Stimulated activated naive B cell treated with anti-CD40 and anti-IgM and Interleukin-4, amounts not matched to agents 10 μg/mL and 1 μg/mL and 100 μg/mL, for 72 hours (primary cell): ENCODE measurements at regions not wholly inside any gene's neighbourhood (a gene's known extent, or its start where the extent isn't known, plus 50 kb on each side); places are given as distances from the start of the nearest gene placed in this dataset.

Source experiments
- ATAC-seq, 2 donors: fragments of 150-1000 bp; cut with Tn5 transposase; replicated peaks; 2 replicates each; pipeline ENCODE4 v1.10.0; 2021; ENCODE audit warnings: moderate library complexity in 1 of 2
- DNase-seq: peaks from one replicate; pipeline ENCODE4 v3.0.0; 2021
- H3K27ac Mint-ChIP-seq: one replicate; pipeline ENCODE4 v1.8.0; 2022; ENCODE audit warnings: mild to moderate bottlenecking, mixed read lengths
- H3K27me3 Mint-ChIP-seq, 2 donors: one replicate each; pipeline ENCODE4 v1.8.0; 2022; ENCODE audit warnings: mixed read lengths in 2 of 2
- H3K36me3 Mint-ChIP-seq, 2 donors: one replicate each; pipeline ENCODE4 v1.8.0; 2022; ENCODE audit warnings: mixed read lengths in 2 of 2, mild to moderate bottlenecking in 1 of 2
- H3K4me1 Mint-ChIP-seq, 2 donors: one replicate each; pipeline ENCODE4 v1.8.0; 2022; ENCODE audit warnings: mixed read lengths in 2 of 2, mild to moderate bottlenecking in 1 of 2
- H3K4me3 Mint-ChIP-seq, 2 donors: one replicate each; pipeline ENCODE4 v1.8.0; 2022; ENCODE audit warnings: mild to moderate bottlenecking in 2 of 2, mixed read lengths in 2 of 2, moderate library complexity in 1 of 2
- H3K9me3 Mint-ChIP-seq, 2 donors: one replicate each; pipeline ENCODE4 v1.8.0; 2022; ENCODE audit warnings: mixed read lengths in 2 of 2, mild to moderate bottlenecking in 1 of 2

GRCh38 chr3:162211470-162211869, 714.9 kb downstream of the OTOL1 start:
- Mint-ChIP-seq H3K9me3 (no peaks in the 10 kb centered on the region), H3K4me3 (no peak overlapping the region), H3K4me1 (no peaks in the 10 kb centered on the region), H3K27me3 (no peaks in the 10 kb centered on the region), H3K27ac (no peak overlapping the region), H3K36me3 (no peaks in the 10 kb centered on the region)
- ATAC-seq (no peak), DNase-seq (no peak)

- Mint-ChIP-seq H3K9me3 (no peaks in the 10 kb centered on the region), H3K27me3 (no peaks in the 10 kb centered on the region), H3K27ac (no peak overlapping the region), H3K36me3 (no peaks in the 10 kb centered on the region), H3K4me1 (no peaks in the 10 kb centered on the region), H3K4me3 (no peak overlapping the region)
- no peak for ATAC-seq
- DNase-seq: no peak
These were observed 716.6 kb downstream of the OTOL1 start for GRCh38 chr3:162213196-162213595.

- DNase-seq (no peak), ATAC-seq (no peak)
- Mint-ChIP-seq H3K4me1 (no peaks in the 10 kb centered on the region), H3K36me3 (no peaks in the 10 kb centered on the region), H3K9me3 (no peaks in the 10 kb centered on the region), H3K27me3 (no peaks in the 10 kb centered on the region), H3K27ac (no peak overlapping the region), H3K4me3 (no peak overlapping the region)
These were observed 717.3 kb downstream of the OTOL1 start for GRCh38 chr3:162213956-162214355.

- no peak for ATAC-seq
- H3K9me3 Mint-ChIP-seq: peaks cover 0 to 5% of the 10 kb centered on the region in 2 donors
- H3K36me3 Mint-ChIP-seq: no peaks in the 10 kb centered on the region
- no peak for DNase-seq
- H3K27me3 Mint-ChIP-seq: no peaks in the 10 kb centered on the region
- no peak overlapping the region for H3K27ac Mint-ChIP-seq
- no peak overlapping the region for H3K4me3 Mint-ChIP-seq
- H3K4me1 Mint-ChIP-seq: no peaks in the 10 kb centered on the region
These were observed 721.0 kb downstream of the OTOL1 start for GRCh38 chr3:162217647-162218046.

DNA sequence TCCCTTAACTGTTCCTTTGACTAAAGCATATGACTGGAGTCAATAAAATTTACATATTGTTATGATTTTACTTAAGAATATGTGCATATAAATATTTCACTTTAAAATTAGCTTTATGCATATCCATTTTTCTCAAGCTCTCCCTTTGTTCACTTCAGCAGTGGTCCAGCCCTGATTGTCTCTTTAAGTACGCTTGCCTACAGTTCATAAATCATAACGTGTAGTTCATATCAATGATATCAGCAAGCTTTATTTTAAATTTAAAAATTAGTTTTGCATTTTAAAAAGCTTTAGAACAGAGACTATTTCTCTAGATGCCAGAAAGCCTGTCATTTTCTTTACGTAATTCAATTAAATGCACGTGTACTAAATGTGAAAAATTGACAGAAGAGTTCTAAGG, 721.9 kb downstream of the OTOL1 start:
- Mint-ChIP-seq H3K27ac (no peak overlapping the region), H3K4me3 (no peak overlapping the region), H3K4me1 (no peaks in the 10 kb centered on the region), H3K36me3 (no peaks in the 10 kb centered on the region), H3K27me3 (no peaks in the 10 kb centered on the region), H3K9me3 (peaks cover 0 to 10% of the 10 kb centered on the region in 2 donors)
- no peak for ATAC-seq
- DNase-seq: no peak

DNA sequence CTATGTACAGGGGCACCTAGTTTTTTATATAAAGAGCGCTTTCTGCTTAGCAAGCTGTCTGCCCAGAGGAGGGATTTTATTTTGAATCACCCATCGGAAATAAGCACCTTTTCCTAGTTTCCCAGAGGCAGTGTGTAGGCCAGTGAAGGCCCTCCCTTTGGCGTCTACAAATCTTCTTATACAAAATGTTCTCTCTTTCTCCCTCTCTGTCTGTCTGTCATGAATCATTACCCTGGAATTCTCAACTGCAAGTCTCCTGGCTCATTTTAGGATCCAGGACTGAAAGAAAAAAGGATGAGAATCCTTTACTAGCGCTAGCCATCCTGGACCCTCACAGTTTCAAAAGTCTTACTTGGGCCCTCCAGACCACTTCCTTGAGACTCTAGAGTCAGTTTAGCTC, 728.1 kb downstream of the OTOL1 start:
- DNase-seq (no peak), ATAC-seq (no peak)
- H3K27me3 Mint-ChIP-seq: no peaks in the 10 kb centered on the region
- no peaks in the 10 kb centered on the region for H3K36me3 Mint-ChIP-seq
- H3K4me3 Mint-ChIP-seq: no peak overlapping the region
- no peaks in the 10 kb centered on the region for H3K4me1 Mint-ChIP-seq
- H3K9me3 Mint-ChIP-seq: peaks cover 0 to 6% of the 10 kb centered on the region in 2 donors
- H3K27ac Mint-ChIP-seq: no peak overlapping the region

DNA sequence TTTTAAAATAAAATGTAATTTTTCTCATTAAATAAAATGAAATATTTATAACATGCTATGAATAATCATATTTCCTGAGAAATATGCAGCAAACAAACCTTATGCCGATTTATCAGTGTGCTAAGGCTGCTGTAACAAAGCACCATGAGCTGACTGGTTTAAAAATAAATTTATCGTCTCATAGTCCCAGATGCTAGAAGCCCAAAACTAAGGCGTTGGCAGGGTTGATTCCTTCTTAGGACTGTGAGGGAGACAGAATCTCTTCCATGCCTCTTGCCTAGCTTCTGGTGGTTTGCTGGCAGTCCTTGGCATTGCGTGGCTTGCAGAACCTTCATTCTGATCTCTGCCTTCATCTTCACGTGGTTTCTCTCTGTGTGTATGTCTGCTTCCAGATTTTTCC, 740.3 kb downstream of the OTOL1 start:
- peaks cover 0 to 1% of the 10 kb centered on the region in 2 donors for H3K9me3 Mint-ChIP-seq
- no peaks in the 10 kb centered on the region for H3K27me3 Mint-ChIP-seq
- no peaks in the 10 kb centered on the region for H3K4me1 Mint-ChIP-seq
- no peak for DNase-seq
- no peak overlapping the region for H3K4me3 Mint-ChIP-seq
- no peak for ATAC-seq
- no peaks in the 10 kb centered on the region for H3K36me3 Mint-ChIP-seq
- H3K27ac Mint-ChIP-seq: no peak overlapping the region

GRCh38 chr3:162250782-162251181, 754.2 kb downstream of the OTOL1 start:
- H3K9me3 Mint-ChIP-seq: peaks cover 0 to 5% of the 10 kb centered on the region in 2 donors
- no peak for DNase-seq
- ATAC-seq: no peak
- H3K4me3 Mint-ChIP-seq: no peak overlapping the region
- no peaks in the 10 kb centered on the region for H3K27me3 Mint-ChIP-seq
- no peaks in the 10 kb centered on the region for H3K4me1 Mint-ChIP-seq
- H3K36me3 Mint-ChIP-seq: no peaks in the 10 kb centered on the region
- H3K27ac Mint-ChIP-seq: no peak overlapping the region

DNA sequence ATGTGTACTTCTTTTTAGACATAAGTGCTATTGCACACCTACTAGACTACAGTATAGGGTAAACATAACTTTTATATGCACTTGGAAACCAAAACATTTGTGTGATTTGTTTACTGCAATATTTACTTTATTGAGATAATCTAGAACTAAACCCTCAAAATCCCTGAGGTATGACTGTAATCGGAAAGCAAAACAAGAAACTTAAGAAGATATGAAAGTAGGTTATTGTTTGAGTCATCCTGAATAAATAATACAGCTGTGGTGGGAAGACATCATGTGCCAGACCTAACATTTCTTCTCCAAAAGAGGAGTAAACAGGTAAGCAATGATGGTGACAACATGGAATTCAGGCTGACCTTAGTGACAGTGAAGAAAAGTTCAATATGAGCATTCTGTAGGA, 765.5 kb downstream of the OTOL1 start:
- no peak overlapping the region for H3K27ac Mint-ChIP-seq
- H3K4me3 Mint-ChIP-seq: no peak overlapping the region
- peaks cover 0 to 3% of the 10 kb centered on the region in 2 donors for H3K9me3 Mint-ChIP-seq
- H3K36me3 Mint-ChIP-seq: no peaks in the 10 kb centered on the region
- no peaks in the 10 kb centered on the region for H3K4me1 Mint-ChIP-seq
- H3K27me3 Mint-ChIP-seq: no peaks in the 10 kb centered on the region
- no peak for DNase-seq
- ATAC-seq: no peak

- no peak overlapping the region for H3K4me3 Mint-ChIP-seq
These were observed 767.0 kb downstream of the OTOL1 start for GRCh38 chr3:162263596-162263995.

DNA sequence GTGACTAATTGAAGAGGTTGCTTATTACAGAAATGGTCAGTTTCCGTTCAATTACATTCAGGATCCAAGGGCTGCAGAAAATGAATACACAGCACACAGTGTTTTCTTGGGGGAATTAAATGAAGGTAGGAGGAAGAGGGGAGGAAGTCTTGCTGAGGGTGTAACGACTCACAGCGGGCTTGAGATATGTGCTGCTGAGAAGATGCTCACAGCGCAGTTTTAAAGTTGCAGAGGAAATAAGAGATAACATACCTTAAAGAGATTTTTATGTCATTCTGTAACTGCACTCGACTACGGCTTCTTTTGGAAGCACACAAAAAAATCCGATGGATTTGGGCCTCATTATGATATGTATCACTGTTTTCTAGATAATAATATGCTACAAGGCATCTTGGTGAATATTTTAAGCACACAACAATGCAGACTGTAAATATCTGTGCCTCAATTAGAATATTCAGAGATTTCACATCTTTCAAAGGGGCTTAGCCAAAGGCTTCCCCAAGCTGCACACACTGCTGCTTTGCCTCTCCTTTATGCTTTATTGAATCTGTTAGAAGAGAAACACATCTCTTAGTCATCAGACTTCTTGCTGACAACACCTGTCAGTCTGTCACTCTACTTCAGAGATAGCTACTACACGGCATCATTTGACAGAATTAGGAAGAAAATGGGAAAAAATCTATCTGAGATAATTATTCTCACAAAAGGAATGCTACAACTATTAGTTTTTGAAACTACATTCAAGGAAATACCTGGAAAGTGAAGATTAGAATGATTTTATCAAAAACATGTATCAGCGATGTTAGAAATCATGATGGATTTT, 773.2 kb downstream of the OTOL1 start:
- Mint-ChIP-seq H3K27me3 (no peaks in the 10 kb centered on the region), H3K4me3 (no peak overlapping the region), H3K36me3 (no peaks in the 10 kb centered on the region), H3K27ac (no peak overlapping the region), H3K9me3 (peaks cover 0 to 1% of the 10 kb centered on the region in 2 donors), H3K4me1 (no peaks in the 10 kb centered on the region)
- ATAC-seq: no peak
- DNase-seq: no peak

More at GRCh38 chr3:162263596-162263995, 767.0 kb downstream of the OTOL1 start:
- no peak overlapping the region for H3K27ac Mint-ChIP-seq
- H3K36me3 Mint-ChIP-seq: no peaks in the 10 kb centered on the region
- H3K4me1 Mint-ChIP-seq: no peaks in the 10 kb centered on the region
- H3K9me3 Mint-ChIP-seq: peaks cover 0 to 2% of the 10 kb centered on the region in 2 donors
- ATAC-seq: no peak
- no peak for DNase-seq
- H3K27me3 Mint-ChIP-seq: no peaks in the 10 kb centered on the region

- ATAC-seq (no peak), DNase-seq (no peak)
- peaks cover 0 to 1% of the 10 kb centered on the region in 2 donors for H3K9me3 Mint-ChIP-seq
- H3K36me3 Mint-ChIP-seq: no peaks in the 10 kb centered on the region
- no peaks in the 10 kb centered on the region for H3K4me1 Mint-ChIP-seq
- no peaks in the 10 kb centered on the region for H3K27me3 Mint-ChIP-seq
- no peak overlapping the region for H3K27ac Mint-ChIP-seq
- no peak overlapping the region for H3K4me3 Mint-ChIP-seq
These were observed 777.5 kb downstream of the OTOL1 start for GRCh38 chr3:162274070-162274469.

GRCh38 chr3:162278834-162279233, 782.2 kb downstream of the OTOL1 start:
- H3K4me3 Mint-ChIP-seq: no peak overlapping the region
- no peaks in the 10 kb centered on the region for H3K36me3 Mint-ChIP-seq
- H3K27me3 Mint-ChIP-seq: no peaks in the 10 kb centered on the region
- H3K4me1 Mint-ChIP-seq: no peaks in the 10 kb centered on the region
- no peak overlapping the region for H3K27ac Mint-ChIP-seq
- DNase-seq (no peak), ATAC-seq (no peak)
- peaks cover 1 to 4% of the 10 kb centered on the region in 2 donors for H3K9me3 Mint-ChIP-seq

- Mint-ChIP-seq H3K36me3 (no peaks in the 10 kb centered on the region), H3K9me3 (peaks cover 0 to 4% of the 10 kb centered on the region in 2 donors), H3K27ac (no peak overlapping the region), H3K4me1 (no peaks in the 10 kb centered on the region), H3K27me3 (no peaks in the 10 kb centered on the region), H3K4me3 (no peak overlapping the region)
- DNase-seq: no peak
- no peak for ATAC-seq
These were observed 788.7 kb downstream of the OTOL1 start for GRCh38 chr3:162285259-162285658.

- no peaks in the 10 kb centered on the region for H3K4me1 Mint-ChIP-seq
- no peaks in the 10 kb centered on the region for H3K36me3 Mint-ChIP-seq
- no peaks in the 10 kb centered on the region for H3K27me3 Mint-ChIP-seq
- no peaks in the 10 kb centered on the region for H3K9me3 Mint-ChIP-seq
- no peak overlapping the region for H3K4me3 Mint-ChIP-seq
- DNase-seq: no peak
- ATAC-seq: no peak
- no peak overlapping the region for H3K27ac Mint-ChIP-seq
These were observed 791.0 kb downstream of the OTOL1 start for GRCh38 chr3:162287600-162287999.
